ENCODE measurements at regions not wholly inside any gene's neighbourhood (a gene's known extent, or its start where the extent isn't known, plus 50 kb on each side); places are given as distances from the start of the nearest gene placed in this dataset.

DNA sequence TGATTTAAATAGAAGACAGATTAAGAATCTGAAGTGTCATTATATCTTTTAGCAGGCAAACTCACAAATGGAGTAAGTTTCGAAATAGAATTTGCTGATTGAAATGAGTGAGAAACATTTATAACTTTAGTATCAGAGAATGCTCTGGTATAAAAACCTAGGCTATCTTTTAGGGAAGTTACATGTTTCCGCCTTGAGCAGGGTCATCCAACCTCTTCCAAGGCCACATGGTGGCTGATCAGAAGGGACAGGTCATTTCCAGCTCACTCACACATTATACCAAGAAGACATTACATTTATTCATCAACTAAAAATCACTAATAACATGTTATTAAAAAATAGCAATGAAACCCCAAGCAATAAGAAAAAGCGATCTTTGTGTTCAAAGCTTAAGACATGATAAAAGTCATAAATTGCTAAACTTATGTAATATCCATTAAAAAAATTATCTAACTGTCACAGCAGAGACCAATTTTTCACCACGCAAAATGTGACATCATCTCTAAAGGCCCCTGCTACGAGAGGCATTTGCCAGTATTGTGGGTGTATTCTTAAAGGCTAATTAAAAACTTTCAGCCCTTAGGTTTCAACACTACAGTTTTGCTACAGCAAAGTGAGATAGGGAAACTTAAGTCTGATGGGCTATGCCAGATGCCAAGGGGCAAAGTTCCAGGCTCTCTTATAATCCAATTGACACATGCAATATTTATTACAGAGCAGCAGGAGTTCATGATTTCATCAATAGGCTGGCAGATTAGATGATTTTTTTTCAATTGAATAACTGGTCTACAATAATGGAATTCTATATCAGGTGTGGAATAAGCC, 240.4 kb upstream of the TBL1XR1 start:
- 86 to 90% methylated on average over 5 of the region's 5 CpGs for WGBS, 2 donors
- Histone ChIP-seq H3K9me3 (no peaks in the 10 kb centered on the region), H3K27ac (no peak overlapping the region), H3K4me3 (replicated peaks in 1 of 3) (no peak overlapping the region), H3K36me3 (no peaks in the 10 kb centered on the region), H3K27me3 (no peaks in the 10 kb centered on the region), H3K4me1 (peaks cover 0 to under 1% of the 10 kb centered on the region in 2 donors)
- intact Hi-C loops (cut with DNase I), result no loop called here
- DNase-seq, result no peak
- TF ChIP-seq POLR2A (IDR thresholded peaks at IDR 0.05), result no peak
- TF ChIP-seq, protein P1, sequence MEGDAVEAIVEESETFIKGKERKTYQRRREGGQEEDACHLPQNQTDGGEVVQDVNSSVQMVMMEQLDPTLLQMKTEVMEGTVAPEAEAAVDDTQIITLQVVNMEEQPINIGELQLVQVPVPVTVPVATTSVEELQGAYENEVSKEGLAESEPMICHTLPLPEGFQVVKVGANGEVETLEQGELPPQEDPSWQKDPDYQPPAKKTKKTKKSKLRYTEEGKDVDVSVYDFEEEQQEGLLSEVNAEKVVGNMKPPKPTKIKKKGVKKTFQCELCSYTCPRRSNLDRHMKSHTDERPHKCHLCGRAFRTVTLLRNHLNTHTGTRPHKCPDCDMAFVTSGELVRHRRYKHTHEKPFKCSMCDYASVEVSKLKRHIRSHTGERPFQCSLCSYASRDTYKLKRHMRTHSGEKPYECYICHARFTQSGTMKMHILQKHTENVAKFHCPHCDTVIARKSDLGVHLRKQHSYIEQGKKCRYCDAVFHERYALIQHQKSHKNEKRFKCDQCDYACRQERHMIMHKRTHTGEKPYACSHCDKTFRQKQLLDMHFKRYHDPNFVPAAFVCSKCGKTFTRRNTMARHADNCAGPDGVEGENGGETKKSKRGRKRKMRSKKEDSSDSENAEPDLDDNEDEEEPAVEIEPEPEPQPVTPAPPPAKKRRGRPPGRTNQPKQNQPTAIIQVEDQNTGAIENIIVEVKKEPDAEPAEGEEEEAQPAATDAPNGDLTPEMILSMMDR (IDR thresholded peaks at IDR 0.05), result no peak

DNA sequence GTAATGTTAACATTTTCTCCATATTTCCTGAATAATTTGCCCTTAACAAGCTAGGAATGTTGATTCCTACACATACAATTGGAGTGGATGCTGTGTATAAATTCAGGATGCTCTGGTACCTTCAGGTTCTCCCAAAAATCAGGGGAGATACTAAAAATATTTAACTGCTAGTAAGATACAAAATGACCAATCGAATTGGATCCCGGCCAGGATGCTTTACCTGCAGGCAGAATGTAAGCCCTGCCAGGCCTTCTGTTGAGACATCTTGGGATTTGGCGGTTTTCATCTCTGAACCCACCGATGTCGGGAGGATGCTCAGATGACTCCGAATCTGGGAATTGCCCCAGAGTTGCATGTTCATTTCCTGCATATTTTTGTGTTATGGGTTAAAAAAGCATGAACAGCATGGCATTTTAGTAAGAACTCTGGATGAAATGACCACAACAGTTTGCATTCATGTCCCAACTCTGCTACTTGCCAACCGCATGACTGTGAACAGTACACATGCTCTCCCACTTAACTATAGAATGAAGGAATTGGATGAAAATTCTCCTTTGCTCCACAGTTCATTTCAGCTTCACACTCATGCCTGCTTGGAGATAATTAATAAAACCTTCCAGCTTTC, 241.4 kb upstream of the TBL1XR1 start:
- WGBS, 2 donors, result 93 to 97% methylated on average over 7 of the region's 7 CpGs
- intact Hi-C loops (cut with DNase I), result no loop called here
- no peaks in the 10 kb centered on the region for H3K36me3 ChIP-seq
- no peak overlapping the region for H3K27ac ChIP-seq
- no peak overlapping the region for H3K4me3 ChIP-seq (replicated peaks in 1 of 3)
- peaks cover 5 to 7% of the 10 kb centered on the region in 2 donors for H3K4me1 ChIP-seq
- H3K9me3 ChIP-seq, result no peaks in the 10 kb centered on the region
- TF ChIP-seq POLR2A (IDR thresholded peaks at IDR 0.05), result no peak
- TF ChIP-seq, protein P1 (IDR thresholded peaks at IDR 0.05), result no peak
- no peak for DNase-seq
- H3K27me3 ChIP-seq, result no peaks in the 10 kb centered on the region

DNA sequence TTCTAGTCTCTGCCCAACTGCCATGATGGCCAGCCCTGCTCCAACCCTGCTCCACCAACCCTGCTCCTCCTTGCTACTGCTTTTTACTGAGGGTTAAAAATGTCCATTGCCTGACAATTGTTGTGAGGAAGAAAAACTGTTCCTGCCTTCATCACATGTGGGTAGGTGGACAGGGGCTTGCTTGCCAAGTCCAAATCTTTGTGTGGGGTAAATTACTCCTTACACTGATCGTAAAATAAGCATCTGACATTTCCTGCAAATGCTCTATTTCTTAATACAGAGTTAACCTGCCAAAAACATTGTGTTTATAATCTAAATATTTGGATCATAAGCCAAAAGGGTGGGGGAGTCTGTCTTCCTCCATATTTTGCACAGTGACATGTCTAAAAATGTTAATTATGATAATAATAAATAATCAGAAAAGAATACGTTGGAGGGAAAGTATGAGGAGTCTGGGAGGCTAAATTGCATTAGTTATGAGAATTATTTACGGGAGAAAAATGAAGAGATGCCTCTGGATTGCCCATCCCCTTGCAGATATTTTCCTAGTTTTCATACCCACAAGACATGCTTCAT, 242.5 kb upstream of the TBL1XR1 start:
- Histone ChIP-seq H3K27ac (no peak overlapping the region), H3K27me3 (no peaks in the 10 kb centered on the region), H3K4me3 (replicated peaks in 1 of 3) (no peak overlapping the region), H3K4me1 (peaks cover 5 to 7% of the 10 kb centered on the region in 2 donors), H3K9me3 (no peaks in the 10 kb centered on the region), H3K36me3 (no peaks in the 10 kb centered on the region)
- TF ChIP-seq POLR2A (IDR thresholded peaks at IDR 0.05), result no peak
- TF ChIP-seq, protein P1 (IDR thresholded peaks at IDR 0.05), result no peak
- 77 to 86% methylated on average over 3 of the region's 3 CpGs for WGBS, 2 donors
- no peak for DNase-seq
- intact Hi-C loops (cut with DNase I), result no loop called here

GRCh38 chr3:177440456-177441104, 243.3 kb upstream of the TBL1XR1 start:
- WGBS, 2 donors, result 97 to 98% methylated on average over 8 of the region's 8 CpGs
- no peak for TF ChIP-seq POLR2A (IDR thresholded peaks at IDR 0.05)
- TF ChIP-seq, protein P1 (IDR thresholded peaks at IDR 0.05), result no peak
- Histone ChIP-seq H3K36me3 (no peaks in the 10 kb centered on the region), H3K9me3 (no peaks in the 10 kb centered on the region), H3K27me3 (no peaks in the 10 kb centered on the region), H3K4me1 (peaks cover 6 to 10% of the 10 kb centered on the region in 2 donors), H3K27ac (no peak overlapping the region), H3K4me3 (replicated peaks in 1 of 3) (no peak overlapping the region)
- DNase-seq, result no peak
- intact Hi-C loops (cut with DNase I), result no loop called here

Measured in thyroid gland (tissue), 4 donors.